ENCODE measurements at regions not wholly inside any gene's neighbourhood (a gene's known extent, or its start where the extent isn't known, plus 50 kb on each side); places are given as distances from the start of the nearest gene placed in this dataset.
A peak's percentile ranks its signal among the peaks of the same experiment; 100 is the strongest.
"Not testable (repeated sequence)": the region's sequence is repeated elsewhere in the genome, so short reads cannot be mapped to it uniquely, and the experiment has no call there.

DNA sequence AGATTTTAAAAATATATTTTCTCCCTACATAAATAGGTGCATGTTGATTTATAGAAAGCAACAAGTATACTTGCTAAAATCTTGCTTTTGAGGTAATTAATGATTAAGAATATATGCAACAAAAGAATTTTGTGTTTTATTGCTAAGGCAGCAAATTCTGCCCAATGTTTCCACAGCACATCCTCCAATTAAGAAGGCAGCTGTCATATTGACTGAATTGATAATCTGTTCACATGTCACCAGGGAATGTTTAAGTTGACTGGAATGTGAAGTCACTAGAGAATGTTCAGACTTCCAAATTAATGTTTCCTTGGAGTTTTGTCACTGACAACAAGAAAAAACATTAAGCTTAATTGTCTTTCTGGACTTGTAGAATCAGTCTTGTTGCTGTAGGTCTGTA is 1602.7 kb upstream of the SLC39A10 start:
- H3K79me2 ChIP-seq (ENCODE audit: insufficient read depth) = no peaks in the 10 kb centered on the region
- no peak overlapping the region for H3K9ac ChIP-seq
- H3K4me3 ChIP-seq (ENCODE audit: low read depth in 2 of 2, low read length in 1 of 2) = no peak overlapping the region
- TF ChIP-seq YY1 (IDR thresholded peaks at IDR 0.05; ENCODE audit: low read depth) = no peak
- TF ChIP-seq, protein P1, sequence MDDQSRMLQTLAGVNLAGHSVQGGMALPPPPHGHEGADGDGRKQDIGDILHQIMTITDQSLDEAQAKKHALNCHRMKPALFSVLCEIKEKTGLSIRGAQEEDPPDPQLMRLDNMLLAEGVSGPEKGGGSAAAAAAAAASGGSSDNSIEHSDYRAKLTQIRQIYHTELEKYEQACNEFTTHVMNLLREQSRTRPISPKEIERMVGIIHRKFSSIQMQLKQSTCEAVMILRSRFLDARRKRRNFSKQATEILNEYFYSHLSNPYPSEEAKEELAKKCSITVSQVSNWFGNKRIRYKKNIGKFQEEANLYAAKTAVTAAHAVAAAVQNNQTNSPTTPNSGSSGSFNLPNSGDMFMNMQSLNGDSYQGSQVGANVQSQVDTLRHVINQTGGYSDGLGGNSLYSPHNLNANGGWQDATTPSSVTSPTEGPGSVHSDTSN (IDR thresholded peaks at IDR 0.05) = peak; percentile 48; the same call in 1 of the 2 replicates
- no peaks in the 10 kb centered on the region for H4K20me1 ChIP-seq (ENCODE audit: insufficient read depth)
- H3K9me2 ChIP-seq = no peaks in the 10 kb centered on the region
- H3K9me3 ChIP-seq = peaks cover 7% of the 10 kb centered on the region; the same call in 1 of the 2 replicates
- POLR2A ChIA-PET = no interaction called here
- no peak for DNase-seq
- H3K4me1 ChIP-seq (ENCODE audit: control insufficient read depth in 1 of 2, insufficient read depth in 2 of 2, low read depth in 1 of 2, low read length in 1 of 2) = no peaks in the 10 kb centered on the region; a peak in 1 of 4 replicates
- no peaks in the 10 kb centered on the region for H3K27me3 ChIP-seq (ENCODE audit: insufficient read depth)
- no peaks in the 10 kb centered on the region for H3K36me3 ChIP-seq (replicated peaks in 1 of 2; ENCODE audit: control insufficient read depth in 1 of 2, insufficient read depth in 2 of 2, low read length in 1 of 2)
- no peak overlapping the region for H3K27ac ChIP-seq (ENCODE audit: low read depth in 2 of 2, low read length in 1 of 2)
- peaks cover 10% of the 10 kb centered on the region for H3F3A ChIP-seq (replicated peaks; ENCODE audit: insufficient read depth)
- H2AFZ ChIP-seq (ENCODE audit: low read depth) = no peak overlapping the region
- H3K4me2 ChIP-seq = no peak overlapping the region
- CTCF ChIA-PET = no interaction called here

DNA sequence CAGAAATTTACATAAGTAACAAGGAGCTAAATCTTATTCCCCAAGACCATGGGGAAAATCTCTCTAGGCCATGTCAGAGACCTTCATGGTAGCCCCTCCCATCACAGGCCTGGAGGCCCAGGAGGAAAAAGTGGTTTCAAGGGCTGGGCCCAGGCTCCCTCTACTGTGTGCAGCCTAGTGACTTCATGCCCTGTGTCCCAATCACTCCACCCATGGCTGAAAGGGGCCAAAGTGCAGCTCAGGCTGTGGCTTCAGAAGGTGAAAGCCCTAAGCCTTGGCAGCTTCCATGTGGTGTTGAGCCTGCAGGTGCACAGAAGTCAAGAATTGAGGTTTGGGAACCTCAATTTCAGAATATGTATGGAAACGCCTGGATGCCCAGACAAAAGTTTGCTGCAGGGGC is 1612.7 kb upstream of the SLC39A10 start:
- Histone ChIP-seq H3K36me3 (replicated peaks in 1 of 2; ENCODE audit: control insufficient read depth in 1 of 2, insufficient read depth in 2 of 2, low read length in 1 of 2) (no peaks in the 10 kb centered on the region), H3K9me3 (no peaks in the 10 kb centered on the region), H3F3A (replicated peaks; ENCODE audit: insufficient read depth) (peaks cover 14% of the 10 kb centered on the region), H3K9ac (no peak overlapping the region), H4K20me1 (ENCODE audit: insufficient read depth) (no peaks in the 10 kb centered on the region), H3K4me3 (ENCODE audit: low read depth in 2 of 2, low read length in 1 of 2) (no peak overlapping the region), H2AFZ (ENCODE audit: low read depth) (no peak overlapping the region), H3K27ac (ENCODE audit: low read depth in 2 of 2, low read length in 1 of 2) (no peak overlapping the region), H3K9me2 (no peaks in the 10 kb centered on the region), H3K4me2 (no peak overlapping the region), H3K27me3 (ENCODE audit: insufficient read depth) (no peaks in the 10 kb centered on the region), H3K79me2 (ENCODE audit: insufficient read depth) (no peaks in the 10 kb centered on the region), H3K4me1 (ENCODE audit: control insufficient read depth in 1 of 2, insufficient read depth in 2 of 2, low read depth in 1 of 2, low read length in 1 of 2) (no peaks in the 10 kb centered on the region)
- 43% methylated on average over 1 of the region's 1 CpG for WGBS (ENCODE audit: low lambda C conversion rate)
- CTCF ChIA-PET = no interaction called here
- no peak for TF ChIP-seq CHD2 (IDR thresholded peaks at IDR 0.05; ENCODE audit: low read length, partially characterized antibody)
- TF ChIP-seq, protein P2, sequence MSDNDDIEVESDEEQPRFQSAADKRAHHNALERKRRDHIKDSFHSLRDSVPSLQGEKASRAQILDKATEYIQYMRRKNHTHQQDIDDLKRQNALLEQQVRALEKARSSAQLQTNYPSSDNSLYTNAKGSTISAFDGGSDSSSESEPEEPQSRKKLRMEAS (IDR thresholded peaks at IDR 0.05; ENCODE audit: low read depth) = no peak
- no peak for TF ChIP-seq FOXJ3 (CRISPR knock-in tag; IDR thresholded peaks at IDR 0.05)
- TF ChIP-seq EZH2phosphoT487 (IDR thresholded peaks at IDR 0.05; ENCODE audit: borderline replicate concordance, low read depth) = no peak
- TF ChIP-seq POLR2AphosphoS5 (IDR thresholded peaks at IDR 0.05; ENCODE audit: low read depth, low read length) = no peak
- TF ChIP-seq, protein P3, sequence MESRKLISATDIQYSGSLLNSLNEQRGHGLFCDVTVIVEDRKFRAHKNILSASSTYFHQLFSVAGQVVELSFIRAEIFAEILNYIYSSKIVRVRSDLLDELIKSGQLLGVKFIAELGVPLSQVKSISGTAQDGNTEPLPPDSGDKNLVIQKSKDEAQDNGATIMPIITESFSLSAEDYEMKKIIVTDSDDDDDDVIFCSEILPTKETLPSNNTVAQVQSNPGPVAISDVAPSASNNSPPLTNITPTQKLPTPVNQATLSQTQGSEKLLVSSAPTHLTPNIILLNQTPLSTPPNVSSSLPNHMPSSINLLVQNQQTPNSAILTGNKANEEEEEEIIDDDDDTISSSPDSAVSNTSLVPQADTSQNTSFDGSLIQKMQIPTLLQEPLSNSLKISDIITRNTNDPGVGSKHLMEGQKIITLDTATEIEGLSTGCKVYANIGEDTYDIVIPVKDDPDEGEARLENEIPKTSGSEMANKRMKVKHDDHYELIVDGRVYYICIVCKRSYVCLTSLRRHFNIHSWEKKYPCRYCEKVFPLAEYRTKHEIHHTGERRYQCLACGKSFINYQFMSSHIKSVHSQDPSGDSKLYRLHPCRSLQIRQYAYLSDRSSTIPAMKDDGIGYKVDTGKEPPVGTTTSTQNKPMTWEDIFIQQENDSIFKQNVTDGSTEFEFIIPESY (IDR thresholded peaks at IDR 0.05; ENCODE audit: borderline replicate concordance, low read depth) = no peak
- TF ChIP-seq RAD21 (IDR thresholded peaks at IDR 0.05; ENCODE audit: low read length) = no peak
- no peak for TF ChIP-seq FOSL2 (IDR thresholded peaks at IDR 0.05; ENCODE audit: borderline replicate concordance, low read depth)
- no peak for TF ChIP-seq EP300 (IDR thresholded peaks at IDR 0.05; ENCODE audit: borderline replicate concordance in 1 of 2, low read depth in 1 of 2, low read length in 1 of 2)
- no peak for TF ChIP-seq NRF1 (IDR thresholded peaks at IDR 0.05; ENCODE audit: low read depth, low read length)
- no peak for TF ChIP-seq TAF1 (IDR thresholded peaks at IDR 0.05; ENCODE audit: borderline replicate concordance, low read depth, low read length)
- TF ChIP-seq FOXM1 (IDR thresholded peaks at IDR 0.05; ENCODE audit: low read depth) = no peak
- POLR2A ChIA-PET = no interaction called here
- no peak for DNase-seq

DNA sequence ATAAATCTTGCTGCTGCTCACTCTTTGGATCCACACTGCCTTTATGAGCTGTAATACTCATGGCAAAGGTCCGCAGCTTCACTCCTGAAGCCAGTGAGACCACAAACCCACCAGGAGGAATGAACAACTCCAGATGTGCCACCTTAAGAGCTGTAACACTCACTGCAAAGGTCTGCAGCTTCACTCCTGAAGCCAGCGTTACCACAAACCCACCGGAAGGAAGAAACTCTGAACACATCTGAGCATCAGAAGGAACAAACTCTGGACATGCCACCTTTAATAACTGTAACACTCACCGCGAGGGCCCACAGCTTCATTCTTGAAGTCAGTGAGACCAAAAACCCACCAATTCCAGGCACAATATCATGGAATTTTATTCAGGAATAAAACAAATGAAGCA is 1635.9 kb upstream of the SLC39A10 start:
- peaks cover 21% of the 10 kb centered on the region for H3K9me3 ChIP-seq
- H3K4me2 ChIP-seq; H3K9me2 ChIP-seq; H3K9ac ChIP-seq; CTCF ChIA-PET; H3K36me3 ChIP-seq (replicated peaks in 1 of 2; ENCODE audit: control insufficient read depth in 1 of 2, insufficient read depth in 2 of 2, low read length in 1 of 2); H3K27me3 ChIP-seq (ENCODE audit: insufficient read depth); H2AFZ ChIP-seq (ENCODE audit: low read depth); H3K4me3 ChIP-seq (ENCODE audit: low read depth in 2 of 2, low read length in 1 of 2); H3K79me2 ChIP-seq (ENCODE audit: insufficient read depth); POLR2A ChIA-PET; H4K20me1 ChIP-seq (ENCODE audit: insufficient read depth); H3K4me1 ChIP-seq (ENCODE audit: control insufficient read depth in 1 of 2, insufficient read depth in 2 of 2, low read depth in 1 of 2, low read length in 1 of 2); DNase-seq; H3K27ac ChIP-seq (ENCODE audit: low read depth in 2 of 2, low read length in 1 of 2); H3F3A ChIP-seq (replicated peaks; ENCODE audit: insufficient read depth): not testable (repeated sequence)
- WGBS (ENCODE audit: low lambda C conversion rate) = 71% methylated on average over 5 of the region's 5 CpGs
